AG20443 (cell line): ENCODE measurements at regions not wholly inside any gene's neighbourhood (a gene's known extent, or its start where the extent isn't known, plus 50 kb on each side); places are given as distances from the start of the nearest gene placed in this dataset.
"Not testable (repeated sequence)": the region's sequence is repeated elsewhere in the genome, so short reads cannot be mapped to it uniquely, and the experiment has no call there.

Experiments used
- DNase-seq: peaks from one replicate; pipeline ENCODE4 v3.0.0; 2012; ENCODE audit warnings: low spot score, mixed read lengths

DNA sequence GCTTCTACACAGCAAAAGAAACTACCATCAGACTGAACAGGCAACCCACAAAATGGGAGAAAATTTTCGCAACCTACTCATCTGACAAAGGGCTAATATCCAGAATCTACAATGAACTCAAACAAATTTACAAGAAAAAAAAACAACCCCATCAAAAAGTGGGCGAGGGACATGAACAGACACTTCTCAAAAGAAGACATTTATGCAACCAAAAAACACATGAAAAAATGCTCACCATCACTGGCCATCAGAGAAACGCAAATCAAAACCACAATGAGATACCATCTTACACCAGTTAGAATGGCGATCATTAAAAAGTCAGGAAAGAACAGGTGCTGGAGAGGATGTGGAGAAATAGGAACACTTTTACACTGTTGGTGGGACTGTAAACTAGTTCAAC lies 171.8 kb upstream of the IL12B start:
- DNase-seq: not testable (repeated sequence)

DNA sequence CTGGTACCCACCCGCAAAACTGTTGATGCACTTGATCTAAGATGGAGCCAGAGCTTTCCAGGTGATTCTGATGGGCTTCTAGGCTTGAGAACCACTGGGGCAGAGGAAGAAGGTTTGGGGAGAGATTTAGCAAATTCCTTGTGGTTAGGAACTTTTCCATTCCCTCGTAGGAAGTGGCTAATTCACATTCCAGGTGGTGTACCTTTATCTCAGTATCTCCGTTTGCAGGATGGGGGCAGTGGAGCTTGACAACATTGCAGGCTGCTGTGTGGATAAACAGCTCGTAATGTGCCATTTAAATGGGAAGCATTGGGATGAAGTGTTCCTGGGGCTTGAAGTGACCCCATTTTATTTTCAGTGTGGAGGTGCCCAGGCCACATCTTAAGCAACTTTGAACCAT lies 172.9 kb upstream of the IL12B start:
- no peak for DNase-seq

DNA sequence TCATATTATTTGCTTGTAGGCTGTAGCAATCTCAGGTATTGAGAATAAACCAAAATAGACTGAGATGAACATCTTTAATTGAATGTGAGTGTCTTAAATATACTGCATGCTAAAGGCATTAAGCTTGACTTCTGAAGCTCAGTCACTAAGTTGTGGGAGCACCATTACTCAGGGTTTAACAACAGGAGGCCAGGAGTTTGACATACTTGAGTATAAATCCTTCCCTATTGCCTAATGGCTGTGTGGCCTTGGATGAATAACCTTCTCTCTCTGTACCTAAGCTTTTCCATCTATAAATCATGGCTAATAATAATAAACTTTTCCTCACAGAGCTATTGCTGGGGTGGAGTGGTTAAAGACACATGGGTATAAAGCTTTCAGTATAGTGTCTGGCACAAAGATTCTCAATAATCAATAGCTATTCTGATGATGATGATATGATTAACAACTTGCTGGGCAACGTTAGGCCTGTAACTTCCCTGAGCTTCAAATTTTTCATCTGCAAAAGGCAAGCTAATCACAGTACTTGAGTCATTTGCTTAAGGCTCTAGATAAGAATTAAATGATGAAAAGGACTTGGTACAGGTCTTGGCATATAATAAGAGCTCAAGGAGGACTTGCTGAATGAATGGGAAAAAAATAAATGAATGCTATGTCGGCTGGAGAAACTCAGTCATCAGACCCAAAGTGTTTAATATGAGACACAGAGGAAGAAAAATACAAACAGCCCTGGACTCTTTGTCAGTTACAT lies 174.0 kb upstream of the IL12B start:
- peak; percentile 29 for DNase-seq

DNA sequence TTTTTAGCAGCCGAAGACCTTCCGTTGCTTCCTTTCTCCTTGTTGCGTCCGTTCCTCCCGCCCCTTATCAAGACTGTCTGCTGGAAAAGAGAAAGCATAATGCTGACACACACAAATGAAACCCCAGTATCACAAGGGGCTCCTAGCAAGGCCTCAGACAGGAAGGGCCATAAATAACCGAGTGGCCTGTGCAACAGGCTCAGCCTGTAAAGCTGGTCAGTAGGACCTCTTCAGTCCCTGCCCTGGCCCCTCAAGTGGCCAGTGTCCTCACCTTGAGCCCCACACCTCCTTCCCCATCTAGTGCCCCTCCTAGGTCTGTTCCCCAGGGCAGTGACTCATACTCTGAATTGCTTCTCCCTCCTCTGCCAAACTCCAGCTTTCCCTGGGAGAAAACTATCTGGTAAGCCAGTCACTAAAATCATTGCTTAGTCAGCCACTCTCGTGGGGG lies 174.6 kb upstream of the IL12B start:
- DNase-seq: peak; percentile 76

DNA sequence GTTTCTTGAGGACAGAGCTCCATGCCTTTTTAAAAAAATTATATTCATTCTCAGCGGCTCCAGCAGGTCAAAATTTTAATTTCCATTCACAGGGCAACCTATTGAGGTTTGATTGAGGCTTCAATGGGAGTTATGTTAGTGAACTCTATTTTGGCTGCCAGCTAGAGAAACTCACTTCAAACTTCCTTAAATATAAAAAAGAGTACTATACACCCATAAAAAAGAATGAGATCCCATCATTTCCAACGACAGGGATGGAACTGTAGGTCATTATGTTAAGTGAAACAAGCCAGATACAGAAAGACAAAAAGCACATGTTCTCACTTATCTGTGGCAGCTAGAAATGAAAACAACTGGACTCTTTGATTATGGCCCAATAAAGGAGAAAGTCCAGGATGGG lies 176.8 kb upstream of the IL12B start:
- DNase-seq: no peak

DNA sequence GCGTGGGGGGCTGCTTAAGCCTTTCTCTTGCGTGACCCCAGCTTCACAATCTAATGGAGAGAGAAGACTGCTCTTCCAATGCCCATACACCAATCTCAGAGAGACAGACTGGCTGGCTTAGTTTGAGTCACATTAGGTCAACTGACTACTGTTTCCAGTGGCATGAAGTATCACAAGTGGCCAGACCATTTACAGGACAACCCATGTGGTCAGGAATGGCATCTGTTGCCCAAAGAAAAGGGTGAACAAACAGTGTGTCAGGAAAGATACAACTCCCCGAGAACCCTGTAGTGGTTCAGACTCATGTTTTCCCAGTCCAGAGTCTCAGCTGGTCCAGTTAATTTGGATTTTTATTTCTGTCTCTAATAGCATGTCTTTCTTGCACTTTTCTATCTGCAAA lies 177.4 kb upstream of the IL12B start:
- DNase-seq: no peak

DNA sequence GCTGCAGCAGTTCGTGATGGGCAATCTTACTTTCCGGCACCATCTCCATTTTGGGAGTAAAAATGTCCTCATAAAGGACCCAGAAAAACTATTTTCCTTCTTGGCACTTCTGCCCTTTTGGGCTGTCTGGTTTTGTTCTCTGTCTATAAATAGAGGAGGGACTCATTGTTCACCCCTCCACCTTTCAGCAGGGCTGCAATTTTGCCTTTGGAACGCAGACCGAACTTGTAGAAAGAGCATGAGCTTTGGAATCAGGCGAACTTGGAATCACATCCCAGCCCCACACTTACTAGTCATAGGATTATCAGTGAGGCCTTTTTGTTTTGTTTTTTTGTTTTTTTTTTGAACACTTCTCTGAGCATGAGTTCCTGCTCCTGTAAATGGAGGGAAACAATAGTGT lies 178.1 kb upstream of the IL12B start:
- DNase-seq: no peak

DNA sequence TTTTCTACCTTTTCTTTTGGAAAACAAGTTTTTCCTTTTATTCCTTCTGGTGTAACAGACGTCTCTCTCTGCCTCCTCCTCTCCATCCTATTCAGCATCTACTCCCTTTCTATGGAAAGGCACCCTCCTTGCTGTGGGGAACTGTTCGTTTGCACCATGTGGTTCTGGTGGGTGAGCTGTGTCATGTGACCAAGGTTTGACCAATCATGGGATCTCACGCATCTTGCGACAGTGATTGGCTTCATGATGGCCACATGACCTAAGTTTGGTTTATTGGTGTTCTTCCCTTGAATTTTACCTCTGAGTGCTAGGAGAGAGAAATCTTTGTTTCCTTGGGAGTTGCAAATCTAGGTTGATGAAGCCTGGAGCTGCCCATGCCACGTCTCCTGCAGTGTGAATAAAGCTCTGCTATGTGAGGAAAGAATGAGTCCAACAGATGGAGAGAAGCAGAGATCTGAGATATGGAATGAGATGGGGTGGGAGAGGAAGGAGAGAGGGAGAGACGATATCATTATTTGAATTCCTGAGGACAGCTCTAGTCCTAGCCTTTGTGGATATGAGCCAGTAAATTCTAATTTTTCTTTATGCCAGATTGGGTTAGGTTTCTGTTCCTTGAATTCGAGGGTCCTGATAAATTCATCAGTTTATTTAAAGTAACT lies 178.8 kb upstream of the IL12B start:
- no peak for DNase-seq

DNA sequence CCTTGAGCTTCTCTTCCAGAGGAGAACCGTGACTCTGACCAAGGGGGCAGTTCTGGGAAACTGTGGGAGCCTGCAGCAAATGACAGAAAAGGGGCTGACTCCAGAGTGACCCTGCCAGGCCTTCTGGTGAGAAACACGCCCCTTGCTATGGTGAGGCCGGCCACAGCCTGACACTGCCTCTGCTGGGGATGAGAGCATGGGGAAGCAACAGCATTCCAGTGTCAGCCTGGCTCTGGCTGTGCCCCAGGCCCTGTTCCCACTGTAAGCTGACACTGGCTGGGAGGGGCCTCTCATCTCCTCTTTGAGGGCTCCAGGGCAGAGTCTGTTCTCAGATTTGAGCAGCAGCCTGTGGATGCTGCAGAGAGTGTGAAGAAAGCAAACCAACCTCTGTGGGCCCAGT lies 180.0 kb upstream of the IL12B start:
- DNase-seq: peak; percentile 97

DNA sequence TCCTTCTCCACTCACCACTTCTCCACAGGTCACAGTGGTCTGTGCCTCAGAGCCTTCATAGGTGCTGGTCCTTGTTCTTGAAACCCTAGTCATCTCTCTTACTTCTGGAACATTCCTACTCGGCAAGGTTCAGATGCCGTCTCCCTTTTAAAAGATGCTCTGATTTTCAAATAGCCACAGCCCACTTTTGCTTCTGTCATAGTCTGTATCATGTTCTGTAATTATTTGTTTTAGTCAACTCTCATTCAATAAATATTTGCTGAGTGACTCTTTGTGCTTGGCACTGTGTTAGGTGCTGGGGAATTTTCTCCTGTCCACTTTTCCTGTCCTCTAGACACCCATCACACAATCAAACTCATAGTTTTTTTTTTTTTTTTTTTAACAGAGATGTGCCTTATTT lies 181.3 kb upstream of the IL12B start:
- DNase-seq: peak; percentile 16

DNA sequence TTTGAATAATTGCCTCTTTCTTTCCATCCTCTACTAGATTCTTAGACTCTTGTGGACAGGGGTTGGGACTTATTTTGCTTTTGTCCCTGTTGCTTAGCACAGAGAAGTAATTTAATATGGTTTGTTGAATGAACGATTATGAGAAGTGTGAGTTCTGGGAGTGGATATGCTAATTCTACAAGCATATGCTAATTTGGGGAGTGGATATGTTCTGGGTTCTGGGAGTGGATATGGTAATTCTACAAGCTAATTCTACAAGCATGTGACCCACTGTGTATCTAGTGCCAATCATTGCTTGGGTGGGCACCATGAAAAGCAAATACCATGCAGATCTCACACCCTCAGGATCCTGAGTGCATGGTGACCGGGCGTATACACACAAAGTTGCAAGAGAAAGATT lies 181.8 kb upstream of the IL12B start:
- no peak for DNase-seq

DNA sequence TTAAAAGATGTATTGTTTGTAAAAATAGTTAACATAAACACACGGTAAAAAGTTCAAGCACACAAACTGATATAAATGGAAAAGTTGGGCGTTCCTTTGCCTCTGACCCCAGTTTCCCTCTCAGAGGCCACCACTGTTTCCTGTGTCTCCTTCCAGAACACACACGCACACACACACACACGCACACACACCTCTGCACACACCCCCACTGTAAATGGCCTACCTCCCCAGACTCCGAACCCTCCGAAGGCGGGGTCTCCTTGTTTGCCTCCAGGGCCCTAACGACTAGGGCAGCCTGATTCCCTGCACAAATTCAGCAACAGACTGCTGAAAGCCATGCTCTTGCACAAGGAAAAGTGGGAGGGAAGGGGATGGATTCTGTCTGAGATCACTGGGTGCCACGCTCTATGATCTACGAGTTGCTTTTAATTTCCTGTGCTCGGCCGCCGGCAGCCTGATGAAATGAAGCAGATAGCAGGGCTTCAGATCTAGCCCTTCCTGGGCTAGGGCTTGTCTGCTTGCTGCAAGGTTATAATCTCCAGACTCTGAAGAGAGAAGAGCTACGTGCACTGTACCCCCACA lies 184.0 kb upstream of the IL12B start:
- DNase-seq: no peak

DNA sequence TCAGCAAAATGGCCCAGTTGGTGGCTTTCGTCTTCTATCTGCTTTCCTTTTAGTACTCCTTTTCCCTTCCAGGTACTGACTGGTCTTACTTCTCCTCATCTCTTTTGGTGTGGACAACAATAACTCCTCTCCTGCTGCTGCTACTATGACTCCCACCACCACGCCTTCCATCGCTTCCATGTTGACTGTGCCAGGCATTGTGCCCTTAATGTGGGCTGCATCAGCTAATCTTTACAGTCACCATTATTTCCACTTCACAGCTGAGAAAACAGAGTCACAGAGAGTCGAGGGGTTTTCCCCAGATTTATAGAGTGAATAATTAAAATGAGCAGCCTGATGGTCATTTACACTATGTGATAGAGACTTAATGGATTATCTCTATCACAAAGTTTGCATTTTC lies 184.9 kb upstream of the IL12B start:
- no peak for DNase-seq

DNA sequence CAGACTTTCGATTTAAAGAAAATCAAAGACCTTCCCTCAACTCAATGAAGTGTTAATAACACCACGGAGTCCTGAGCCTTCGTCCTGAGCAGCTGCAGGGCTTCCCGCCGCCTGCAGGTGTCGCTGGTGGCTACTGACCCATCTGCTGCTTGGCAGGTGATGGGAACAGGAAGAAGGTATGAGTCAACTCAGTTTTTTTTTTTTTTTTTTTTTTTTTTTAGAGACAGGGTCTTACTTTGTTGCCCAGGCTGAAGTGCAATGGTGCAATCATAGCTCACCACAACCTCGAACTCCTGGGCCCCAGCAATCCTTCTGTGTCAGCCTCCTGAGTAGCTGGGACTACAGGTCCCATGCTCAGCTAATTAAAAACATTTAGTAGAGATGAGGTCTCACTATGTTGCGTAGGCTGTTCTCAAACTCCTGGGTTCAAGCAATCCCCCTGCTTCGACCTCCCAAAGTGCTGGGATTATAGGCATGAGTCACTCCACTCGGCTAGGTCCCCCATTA lies 185.7 kb upstream of the IL12B start:
- DNase-seq: peak; percentile 73

DNA sequence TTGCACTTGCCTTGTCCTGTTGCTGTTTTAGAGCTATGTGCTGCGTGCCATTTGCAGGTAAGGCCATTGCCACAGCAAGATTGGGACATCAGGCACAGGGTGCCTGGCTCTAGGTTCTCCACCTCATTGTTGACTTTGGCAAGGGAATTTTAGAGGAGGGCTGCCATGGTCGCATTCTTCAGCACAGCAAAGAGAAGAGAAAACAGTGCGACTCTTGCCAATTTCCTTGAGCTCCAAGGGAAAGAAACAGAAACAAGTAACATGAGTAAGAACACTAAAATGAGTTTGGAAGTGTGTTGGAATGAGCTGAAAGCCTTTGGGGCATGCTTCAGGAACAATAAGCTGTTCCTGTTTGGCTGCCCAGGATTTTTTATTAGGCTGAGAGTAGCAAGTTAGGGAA lies 188.1 kb upstream of the IL12B start:
- peak; percentile 34 for DNase-seq

DNA sequence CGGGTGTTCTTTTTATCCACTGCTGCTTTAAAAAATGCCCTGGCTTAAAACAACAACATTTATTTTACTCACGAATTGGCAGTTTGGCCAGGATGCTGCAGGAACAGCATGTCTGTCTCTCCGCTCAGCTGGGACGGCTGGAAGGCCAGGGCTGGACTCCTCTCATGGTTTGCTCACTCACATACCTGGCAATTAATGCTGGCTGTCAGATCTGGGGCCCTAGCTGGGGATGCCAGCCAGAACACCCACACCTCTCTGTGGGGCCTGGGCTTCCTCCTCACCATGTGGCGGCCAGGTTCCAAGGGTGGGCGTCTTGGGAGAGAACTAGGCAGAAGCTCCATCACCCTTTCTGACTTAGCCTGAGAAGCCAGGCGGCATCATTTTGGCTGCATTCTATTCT lies 189.1 kb upstream of the IL12B start:
- peak; percentile 20 for DNase-seq

DNA sequence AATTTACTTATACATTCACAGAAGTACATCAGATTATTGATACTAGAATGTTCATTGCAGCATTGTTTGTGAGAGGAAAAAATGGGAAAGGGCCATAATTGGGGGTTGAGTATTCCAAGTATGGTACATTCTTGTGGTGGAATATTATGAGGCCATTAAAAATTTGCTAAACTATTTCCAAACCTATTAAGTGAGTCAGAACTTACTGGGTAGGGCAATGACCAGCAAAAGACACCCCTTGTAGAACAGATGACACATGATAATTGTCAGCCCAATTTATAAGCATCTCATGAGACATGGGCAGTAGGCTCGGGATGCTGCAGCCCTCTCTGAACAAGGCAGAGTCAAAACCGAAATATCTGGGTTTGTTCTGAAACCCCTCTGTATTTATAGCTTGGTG lies 192.6 kb upstream of the IL12B start:
- DNase-seq: no peak

DNA sequence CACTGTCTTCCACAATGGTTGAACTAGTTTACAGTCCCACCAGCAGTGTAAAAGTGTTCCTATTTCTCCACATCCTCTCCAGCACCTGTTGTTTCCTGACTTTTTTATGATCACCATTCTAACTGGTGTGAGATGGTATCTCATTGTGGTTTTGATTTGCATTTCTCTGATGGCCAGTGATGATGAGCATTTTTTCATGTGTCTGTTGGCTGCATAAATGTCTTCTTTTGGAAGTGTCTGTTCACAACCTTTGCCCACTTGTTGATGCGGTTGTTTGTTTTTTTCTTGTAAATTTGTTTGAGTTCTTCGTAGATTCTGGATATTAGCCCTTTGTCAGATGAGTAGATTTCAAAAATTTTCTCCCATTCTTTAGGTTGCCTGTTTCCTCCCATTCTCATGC lies 194.0 kb upstream of the IL12B start:
- not testable (repeated sequence) for DNase-seq

DNA sequence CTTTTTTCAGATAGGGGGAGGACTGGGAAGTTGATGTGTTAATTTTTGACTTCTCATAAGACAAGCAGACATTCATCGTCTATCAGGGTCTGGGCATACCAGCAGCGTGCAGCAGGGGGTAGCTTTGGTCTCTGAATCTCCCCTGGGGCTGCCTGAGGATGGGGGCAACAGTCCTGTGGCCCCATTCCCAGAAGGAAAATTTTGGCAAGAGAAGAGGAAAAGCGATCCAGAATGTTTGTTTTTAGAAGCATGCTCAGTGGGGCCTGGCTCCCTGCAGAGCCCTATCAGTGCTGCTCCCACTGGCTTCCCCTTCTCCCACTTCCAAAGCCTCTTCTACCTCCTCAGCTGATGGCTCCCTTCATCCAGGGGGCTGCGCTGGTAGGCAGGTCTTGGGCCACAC lies 194.8 kb upstream of the IL12B start:
- DNase-seq: no peak

DNA sequence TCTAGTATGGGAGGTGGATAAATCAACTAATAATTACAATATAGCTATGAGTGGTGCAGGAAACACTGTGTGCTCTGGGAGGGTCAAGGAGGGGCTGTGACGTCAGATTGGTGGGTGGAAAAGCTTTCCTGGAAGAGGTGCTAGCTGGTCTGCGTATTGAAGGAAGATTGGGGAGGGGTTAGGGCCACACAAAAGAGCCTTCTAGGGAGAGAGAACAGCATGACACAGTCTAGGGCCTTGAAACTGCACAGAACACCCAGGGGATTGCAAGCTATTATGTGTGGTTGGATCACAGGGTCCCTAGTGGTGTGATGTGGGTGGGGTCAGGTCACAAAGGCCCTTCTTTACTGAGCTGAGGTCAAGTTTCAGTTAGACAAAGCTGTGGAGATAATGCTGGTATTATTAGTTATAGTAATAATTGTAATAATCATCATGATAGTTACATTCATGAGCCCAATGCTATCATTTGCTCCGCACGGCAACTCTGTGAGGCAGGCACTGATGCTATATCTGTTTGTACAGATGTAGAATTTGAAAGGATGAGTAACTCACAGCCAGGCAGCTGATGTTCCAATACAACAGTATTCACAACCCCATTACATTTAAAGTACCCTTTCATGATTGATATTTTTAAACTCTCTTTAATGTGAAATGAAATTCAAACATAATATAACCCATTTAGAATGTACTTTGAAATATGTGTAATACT lies 197.4 kb upstream of the IL12B start:
- DNase-seq: no peak

DNA sequence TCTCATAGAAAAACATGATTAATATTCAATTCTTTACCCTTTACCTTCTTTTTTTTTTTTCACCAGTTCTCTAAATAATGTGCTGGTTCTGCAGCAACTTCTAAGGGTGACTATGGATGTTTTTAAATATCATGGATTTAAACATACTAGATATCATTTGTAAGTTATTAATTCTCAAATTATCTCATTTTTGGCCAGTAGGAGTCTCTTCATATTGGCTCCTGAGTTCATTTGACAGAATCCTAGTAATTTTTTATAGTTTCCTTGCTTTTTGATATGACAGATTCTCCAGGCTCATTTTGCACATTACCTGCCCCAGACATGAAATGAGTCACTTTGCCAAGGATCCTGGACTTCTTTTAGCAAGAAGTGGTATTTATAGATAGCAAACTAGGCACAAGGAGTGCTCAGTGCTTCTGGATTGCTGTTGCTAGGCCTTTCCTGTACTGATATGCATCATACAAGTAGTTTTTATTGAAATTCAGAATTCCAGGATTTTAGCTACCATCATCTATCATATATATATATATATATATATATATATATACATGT lies 201.3 kb upstream of the IL12B start:
- DNase-seq: no peak

DNA sequence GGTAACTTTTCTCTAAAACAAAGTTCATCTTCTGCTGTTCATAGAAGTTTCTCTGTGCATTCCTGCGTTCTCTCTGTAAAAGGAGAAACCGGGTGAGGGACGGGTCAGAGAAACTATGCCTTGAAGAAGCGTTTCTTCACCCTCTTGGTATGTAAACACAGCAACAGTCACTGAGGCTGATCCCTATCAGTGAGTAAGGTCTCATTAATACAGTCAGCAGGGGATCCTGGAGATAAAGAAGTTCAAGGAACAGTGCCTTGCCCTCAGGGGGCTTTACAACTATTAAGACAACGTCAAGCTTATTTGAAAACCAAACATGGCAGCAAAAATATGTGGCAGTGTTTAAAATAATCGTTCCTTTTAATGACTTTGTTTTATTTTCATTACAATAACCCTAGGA lies 202.9 kb upstream of the IL12B start:
- DNase-seq: no peak
